Smooth muscle cell (in vitro differentiated cells): ENCODE measurements at regions not wholly inside any gene's neighbourhood (a gene's known extent, or its start where the extent isn't known, plus 50 kb on each side); places are given as distances from the start of the nearest gene placed in this dataset.
"Not testable (repeated sequence)": the region's sequence is repeated elsewhere in the genome, so short reads cannot be mapped to it uniquely, and the experiment has no call there.

Experiments used
- DNase-seq: peaks from one replicate; lab custom pipeline; 2025; ENCODE audit not compliant: unreplicated experiment; lab: John Stamatoyannopoulos, UW
- H2AFZ ChIP-seq: fragments of 200-600 bp; sonication (generic); 2 replicates; pipeline ENCODE4 v1.6.0; 2016; ENCODE audit warnings: antibody characterized with exemption, low read depth, mild to moderate bottlenecking
- H3F3A ChIP-seq: fragments of 200-600 bp; sonication (generic); 2 replicates; pipeline ENCODE4 v1.6.0; 2017; ENCODE audit warnings: antibody characterized with exemption, low read depth
- H3K27ac ChIP-seq: fragments of 200-600 bp; sonication (generic); 2 replicates; pipeline ENCODE4 v1.5.1; 2016; ENCODE audit warnings: low read depth, mild to moderate bottlenecking
- H3K27me3 ChIP-seq: fragments of 200-600 bp; sonication (generic); 2 replicates; pipeline ENCODE4 v1.6.1; 2016; ENCODE audit warnings: low read depth, mild to moderate bottlenecking
- H3K36me3 ChIP-seq: fragments of 200-600 bp; sonication (generic); 2 replicates; pipeline ENCODE4 v1.5.1; 2016; ENCODE audit warnings: low read depth
- H3K4me1 ChIP-seq: fragments of 200-600 bp; sonication (generic); 2 replicates; pipeline ENCODE4 v1.5.1; 2016; ENCODE audit warnings: low read depth
- H3K4me2 ChIP-seq: fragments of 200-600 bp; sonication (generic); 2 replicates; pipeline ENCODE4 v1.6.0; 2016; ENCODE audit warnings: mild to moderate bottlenecking
- H3K4me3 ChIP-seq: fragments of 200-600 bp; sonication (generic); 2 replicates; pipeline ENCODE4 v1.5.1; 2016; ENCODE audit warnings: mild to moderate bottlenecking
- H3K79me2 ChIP-seq: fragments of 200-600 bp; sonication (generic); 2 replicates; pipeline ENCODE4 v1.6.0; 2016; ENCODE audit warnings: low read depth, mild to moderate bottlenecking
- H3K9ac ChIP-seq: fragments of 200-600 bp; sonication (generic); 2 replicates; pipeline ENCODE4 v1.6.0; 2016; ENCODE audit warnings: low read depth
- H3K9me3 ChIP-seq: fragments of 200-600 bp; sonication (generic); replicated peaks from 2 replicates; pipeline ENCODE4 v1.5.1; 2016; ENCODE audit warnings: low read depth
- H4K20me1 ChIP-seq: fragments of 200-600 bp; sonication (generic); 2 replicates; pipeline ENCODE4 v1.6.0; 2016; ENCODE audit warnings: low read depth
- WGBS: methylation state at CpG from one replicate; pipeline ENCODE4 v1.1.7; 2016; ENCODE audit warnings: low lambda C conversion rate; 5-methylcytosine and 5-hydroxymethylcytosine counted together
- TF ChIP-seq, protein P1 (sequence below): fragments of 200-600 bp; sonication (generic); IDR thresholded peaks from 2 replicates; pipeline ENCODE4 v1.5.1; 2017; ENCODE audit warnings: borderline replicate concordance, mild to moderate bottlenecking, antibody characterized with exemption; ENCODE audit not compliant: insufficient read depth, poor library complexity, severe bottlenecking

DNA sequence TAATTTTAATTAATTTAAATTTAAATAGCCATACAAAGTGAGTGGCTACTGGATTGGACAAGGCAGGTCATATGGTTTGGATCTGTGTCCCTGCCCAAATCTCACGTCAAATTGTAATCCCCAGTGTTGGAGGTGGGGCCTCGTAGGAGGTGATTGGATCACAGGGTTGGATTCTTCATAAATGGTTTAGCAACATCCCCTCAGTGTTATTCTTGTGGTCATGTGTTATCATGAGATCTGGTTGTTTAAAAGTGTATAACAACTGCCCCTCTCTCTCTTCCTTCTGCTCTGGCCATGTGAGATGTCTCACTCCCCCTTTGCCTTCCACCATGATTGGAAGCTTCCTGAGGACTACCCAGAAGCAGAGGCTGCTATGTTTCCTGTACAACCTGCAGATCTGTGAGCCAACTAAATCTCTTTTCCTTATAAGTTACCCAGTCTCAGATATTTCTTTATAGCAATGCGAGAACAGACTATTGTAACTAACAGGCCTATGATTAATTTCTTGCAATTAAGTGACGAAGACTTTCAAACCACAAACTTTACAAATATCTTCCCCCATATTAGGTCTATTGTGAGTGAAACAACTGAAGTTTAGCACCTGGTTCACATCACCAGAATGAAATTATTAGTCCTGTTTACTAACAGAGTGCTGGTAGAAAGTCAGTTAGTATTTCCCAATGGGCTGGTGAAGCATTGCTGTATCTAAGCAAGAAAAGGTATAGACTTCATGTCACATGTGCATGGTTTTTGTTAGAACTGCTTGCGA lies 60.0 kb upstream of the TNFAIP3 start:
- no peak for DNase-seq
- TF ChIP-seq, protein P1, sequence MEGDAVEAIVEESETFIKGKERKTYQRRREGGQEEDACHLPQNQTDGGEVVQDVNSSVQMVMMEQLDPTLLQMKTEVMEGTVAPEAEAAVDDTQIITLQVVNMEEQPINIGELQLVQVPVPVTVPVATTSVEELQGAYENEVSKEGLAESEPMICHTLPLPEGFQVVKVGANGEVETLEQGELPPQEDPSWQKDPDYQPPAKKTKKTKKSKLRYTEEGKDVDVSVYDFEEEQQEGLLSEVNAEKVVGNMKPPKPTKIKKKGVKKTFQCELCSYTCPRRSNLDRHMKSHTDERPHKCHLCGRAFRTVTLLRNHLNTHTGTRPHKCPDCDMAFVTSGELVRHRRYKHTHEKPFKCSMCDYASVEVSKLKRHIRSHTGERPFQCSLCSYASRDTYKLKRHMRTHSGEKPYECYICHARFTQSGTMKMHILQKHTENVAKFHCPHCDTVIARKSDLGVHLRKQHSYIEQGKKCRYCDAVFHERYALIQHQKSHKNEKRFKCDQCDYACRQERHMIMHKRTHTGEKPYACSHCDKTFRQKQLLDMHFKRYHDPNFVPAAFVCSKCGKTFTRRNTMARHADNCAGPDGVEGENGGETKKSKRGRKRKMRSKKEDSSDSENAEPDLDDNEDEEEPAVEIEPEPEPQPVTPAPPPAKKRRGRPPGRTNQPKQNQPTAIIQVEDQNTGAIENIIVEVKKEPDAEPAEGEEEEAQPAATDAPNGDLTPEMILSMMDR: no peak
- no peak overlapping the region for H3K27ac ChIP-seq

DNA sequence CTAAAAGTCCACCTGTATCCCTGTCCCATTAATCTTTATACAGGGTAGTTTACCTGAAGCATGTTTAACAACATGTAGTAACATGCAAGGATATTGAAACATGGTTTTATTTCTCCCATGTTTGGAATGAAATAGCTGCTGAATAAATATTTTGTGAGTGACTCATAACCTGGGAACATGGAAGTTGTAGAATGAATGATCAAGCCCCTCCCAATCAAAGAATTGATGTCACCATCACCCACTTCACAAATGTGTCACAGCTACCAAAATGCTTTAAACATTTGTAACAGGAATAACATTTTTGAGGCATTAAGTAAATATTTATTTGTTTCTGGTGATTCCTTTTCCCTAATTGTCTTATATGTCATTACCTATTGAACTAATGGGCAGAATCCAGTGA lies 58.9 kb upstream of the TNFAIP3 start:
- TF ChIP-seq, protein P1: no peak
- no peaks in the 10 kb centered on the region for H3K4me1 ChIP-seq

More for the DNA sequence above, 60.0 kb upstream of the TNFAIP3 start:
- Histone ChIP-seq H2AFZ (no peak overlapping the region), H3K36me3 (no peaks in the 10 kb centered on the region), H3K27me3 (no peaks in the 10 kb centered on the region), H3K79me2 (no peaks in the 10 kb centered on the region), H3K9ac (no peak overlapping the region), H3K4me1 (no peaks in the 10 kb centered on the region), H3F3A (no peaks in the 10 kb centered on the region), H3K9me3 (no peaks in the 10 kb centered on the region), H3K4me2 (no peak overlapping the region), H3K4me3 (no peak overlapping the region), H4K20me1 (no peaks in the 10 kb centered on the region)
- 99% methylated on average over 5 of the region's 5 CpGs for WGBS

DNA sequence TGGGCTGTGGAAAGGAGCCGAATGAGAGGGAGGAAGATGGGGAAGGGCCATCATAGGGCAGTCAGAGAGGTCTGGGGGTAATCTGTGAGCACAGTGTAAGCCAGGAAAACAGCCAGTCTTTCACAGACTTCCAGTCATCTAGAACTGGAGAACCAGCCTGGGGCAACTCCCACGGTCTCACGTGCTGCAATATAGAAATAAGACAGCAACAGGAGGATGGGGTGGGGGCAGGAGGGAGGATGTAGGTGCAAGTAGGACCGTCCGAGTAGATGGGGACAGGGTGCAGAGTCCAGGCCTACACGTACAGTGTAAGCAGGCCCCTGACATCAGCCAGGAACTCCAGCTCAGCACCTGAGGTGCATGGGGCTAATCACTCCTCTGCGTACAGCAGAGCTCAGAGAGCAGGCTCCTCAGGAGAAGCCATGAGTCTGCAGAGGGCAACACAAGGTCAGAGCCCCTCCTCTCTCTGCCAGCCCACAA lies 58.2 kb upstream of the TNFAIP3 start:
- H2AFZ ChIP-seq: no peak overlapping the region

More for the DNA sequence above, 58.9 kb upstream of the TNFAIP3 start:
- Histone ChIP-seq H3K4me3 (no peak overlapping the region), H3K9ac (no peak overlapping the region), H2AFZ (no peak overlapping the region), H3K36me3 (no peaks in the 10 kb centered on the region), H3K79me2 (no peaks in the 10 kb centered on the region), H3F3A (no peaks in the 10 kb centered on the region), H4K20me1 (no peaks in the 10 kb centered on the region), H3K27ac (peak overlapping the region; percentile 34), H3K9me3 (no peaks in the 10 kb centered on the region), H3K27me3 (no peaks in the 10 kb centered on the region), H3K4me2 (no peak overlapping the region)
- DNase-seq: no peak

DNA sequence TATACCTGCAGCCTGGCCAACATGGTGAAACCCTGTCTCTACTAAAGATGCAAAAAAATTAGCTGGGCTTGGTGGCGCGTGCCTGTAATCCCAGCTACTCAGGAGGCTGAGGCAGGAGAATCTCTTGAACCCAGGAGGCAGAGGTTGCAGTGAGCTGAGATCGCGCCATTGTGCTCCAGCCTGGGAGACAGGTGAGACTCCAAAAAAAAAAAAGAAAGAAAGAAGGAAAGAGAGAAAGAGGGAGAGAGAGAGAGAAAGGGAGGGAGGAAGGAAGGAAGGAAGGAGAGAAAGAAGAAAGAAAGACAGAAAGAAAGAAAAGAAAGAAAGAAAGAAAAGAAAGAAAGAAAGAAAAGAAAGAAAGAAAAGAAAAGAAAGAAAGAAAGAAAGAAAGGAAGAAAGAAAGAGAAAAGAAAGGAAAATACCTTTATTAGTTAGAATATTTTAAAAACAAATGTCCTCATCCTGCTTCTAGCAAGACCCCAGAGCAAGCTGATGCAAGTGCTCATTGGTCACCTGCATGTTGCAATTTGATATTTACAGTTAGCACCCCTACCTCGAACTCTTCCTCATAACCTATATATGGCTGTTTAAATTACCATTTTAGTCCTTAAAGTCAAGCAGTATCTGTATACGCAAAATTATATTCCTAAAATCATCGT lies 57.0 kb upstream of the TNFAIP3 start:
- not testable (repeated sequence) for H3K4me1 ChIP-seq, H3K4me2 ChIP-seq, H3K4me3 ChIP-seq, H3K9ac ChIP-seq, H3K79me2 ChIP-seq, DNase-seq, H3K27ac ChIP-seq, H3F3A ChIP-seq, H3K27me3 ChIP-seq, H2AFZ ChIP-seq, H3K36me3 ChIP-seq, H4K20me1 ChIP-seq, H3K9me3 ChIP-seq
- 89% methylated on average over 7 of the region's 7 CpGs for WGBS

More for the DNA sequence above, 58.2 kb upstream of the TNFAIP3 start:
- no peak overlapping the region for H3K4me2 ChIP-seq
- TF ChIP-seq, protein P1: no peak
- H3K4me1 ChIP-seq: no peaks in the 10 kb centered on the region
- H3K36me3 ChIP-seq: no peaks in the 10 kb centered on the region
- no peaks in the 10 kb centered on the region for H3K9me3 ChIP-seq
- no peaks in the 10 kb centered on the region for H4K20me1 ChIP-seq
- H3K4me3 ChIP-seq: no peak overlapping the region
- no peak overlapping the region for H3K27ac ChIP-seq
- no peak overlapping the region for H3K9ac ChIP-seq
- WGBS: 82% methylated on average over 7 of the region's 7 CpGs
- H3F3A ChIP-seq: no peaks in the 10 kb centered on the region
- DNase-seq: no peak
- no peaks in the 10 kb centered on the region for H3K79me2 ChIP-seq
- no peaks in the 10 kb centered on the region for H3K27me3 ChIP-seq
